IPS-18a (cell line): ENCODE measurements at regions not wholly inside any gene's neighbourhood (a gene's known extent, or its start where the extent isn't known, plus 50 kb on each side); places are given as distances from the start of the nearest gene placed in this dataset.

ENCODE experiments used
- H3K27ac ChIP-seq: one replicate; pipeline ENCODE4 v1.5.1; 2013; ENCODE audit warnings: low read length
- H3K27me3 ChIP-seq: one replicate; pipeline ENCODE4 v1.6.1; 2013; ENCODE audit warnings: mild to moderate bottlenecking, low read length; ENCODE audit not compliant: control insufficient read depth, insufficient read depth
- H3K36me3 ChIP-seq: one replicate; pipeline ENCODE4 v1.6.1; 2013; ENCODE audit warnings: low read depth, low read length; ENCODE audit not compliant: control insufficient read depth
- H3K4me1 ChIP-seq: one replicate; pipeline ENCODE4 v1.6.1; 2013; ENCODE audit warnings: low read depth, low read length; ENCODE audit not compliant: control insufficient read depth
- H3K4me3 ChIP-seq: one replicate; pipeline ENCODE4 v1.5.1; 2013; ENCODE audit warnings: low read length
- H3K9ac ChIP-seq: one replicate; pipeline ENCODE4 v1.6.1; 2013; ENCODE audit warnings: mild to moderate bottlenecking, low read length, moderate library complexity
- H3K9me3 ChIP-seq: one replicate; pipeline ENCODE4 v1.6.1; 2013; ENCODE audit warnings: low read depth, low read length; ENCODE audit not compliant: control insufficient read depth

GRCh38 chr10:84801156-84801555 lies 472.8 kb downstream of the CCSER2 start:
- Histone ChIP-seq H3K4me3 (no peak overlapping the region), H3K9me3 (no peaks in the 10 kb centered on the region), H3K4me1 (no peaks in the 10 kb centered on the region), H3K9ac (no peak overlapping the region), H3K27me3 (no peaks in the 10 kb centered on the region), H3K36me3 (no peaks in the 10 kb centered on the region), H3K27ac (no peak overlapping the region)

DNA sequence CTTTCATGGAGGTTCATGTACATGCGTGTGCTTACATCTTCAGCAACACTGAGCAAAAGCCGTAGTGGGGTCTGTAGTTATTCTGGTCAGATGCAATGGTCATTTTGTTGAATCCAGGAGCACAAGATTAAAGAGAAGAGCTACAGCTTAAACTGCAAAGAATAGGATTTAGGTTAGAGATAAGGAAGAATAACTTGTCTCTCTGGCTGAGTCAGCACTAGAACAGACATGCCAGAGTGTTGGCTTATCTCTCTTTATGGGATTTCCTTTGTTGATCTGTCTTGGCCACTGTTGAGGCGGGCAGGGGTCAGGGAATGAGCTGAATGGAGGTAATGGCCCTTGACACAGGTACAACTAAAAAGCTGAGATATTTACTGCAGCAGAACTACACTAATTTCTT lies 473.5 kb downstream of the CCSER2 start:
- H3K36me3 ChIP-seq: no peaks in the 10 kb centered on the region
- no peak overlapping the region for H3K9ac ChIP-seq
- no peaks in the 10 kb centered on the region for H3K27me3 ChIP-seq
- no peaks in the 10 kb centered on the region for H3K4me1 ChIP-seq
- no peak overlapping the region for H3K4me3 ChIP-seq
- no peak overlapping the region for H3K27ac ChIP-seq
- no peaks in the 10 kb centered on the region for H3K9me3 ChIP-seq

DNA sequence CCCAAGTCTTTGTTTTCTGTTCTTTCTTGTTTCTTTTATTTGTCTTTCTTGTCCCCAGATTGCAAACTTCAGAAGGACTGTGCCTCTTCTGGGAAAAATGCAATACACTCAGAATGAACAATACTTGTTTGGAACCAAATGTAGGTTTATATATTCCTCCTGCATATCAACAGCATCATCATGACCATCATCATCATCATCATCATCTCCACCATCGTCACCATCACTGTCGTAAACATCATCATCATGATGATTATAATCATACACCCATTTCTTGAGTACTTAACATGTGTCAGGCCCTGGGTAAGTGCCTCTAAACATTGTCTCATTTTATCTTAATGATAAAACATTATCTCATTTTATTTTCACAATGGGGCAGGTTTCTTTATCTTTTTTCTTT lies 476.8 kb downstream of the CCSER2 start:
- no peaks in the 10 kb centered on the region for H3K27me3 ChIP-seq
- H3K4me1 ChIP-seq: peaks cover 2% of the 10 kb centered on the region
- no peak overlapping the region for H3K9ac ChIP-seq
- no peak overlapping the region for H3K4me3 ChIP-seq
- no peak overlapping the region for H3K27ac ChIP-seq
- H3K9me3 ChIP-seq: no peaks in the 10 kb centered on the region
- no peaks in the 10 kb centered on the region for H3K36me3 ChIP-seq

DNA sequence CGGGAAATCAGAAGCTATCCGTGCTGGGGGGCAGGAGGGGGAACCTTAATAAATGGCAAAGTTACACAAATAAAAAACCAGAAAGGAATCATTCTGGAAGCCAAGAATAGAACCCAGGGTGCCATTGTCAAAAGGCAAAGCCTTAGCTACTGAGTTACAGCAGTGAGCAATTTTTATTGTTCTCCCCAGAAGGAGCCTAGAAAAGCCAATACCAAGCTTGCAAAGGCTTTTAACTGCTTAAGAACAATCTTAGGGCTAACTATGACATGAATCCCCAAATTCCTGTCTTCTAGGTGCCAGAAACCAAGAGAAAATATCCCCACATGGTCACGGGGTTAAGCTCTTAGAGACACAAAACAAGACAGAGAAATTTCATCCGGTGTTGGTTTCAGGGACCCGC lies 482.7 kb downstream of the CCSER2 start:
- no peaks in the 10 kb centered on the region for H3K36me3 ChIP-seq

GRCh38 chr10:84818961-84819360 lies 490.6 kb downstream of the CCSER2 start:
- no peaks in the 10 kb centered on the region for H3K9me3 ChIP-seq
- H3K9ac ChIP-seq: no peak overlapping the region
- no peak overlapping the region for H3K27ac ChIP-seq
- H3K27me3 ChIP-seq: no peaks in the 10 kb centered on the region
- H3K4me1 ChIP-seq: no peaks in the 10 kb centered on the region
- H3K4me3 ChIP-seq: no peak overlapping the region
- no peaks in the 10 kb centered on the region for H3K36me3 ChIP-seq

More for the DNA sequence above, 482.7 kb downstream of the CCSER2 start:
- no peaks in the 10 kb centered on the region for H3K9me3 ChIP-seq
- H3K27ac ChIP-seq: no peak overlapping the region
- H3K4me1 ChIP-seq: peaks cover 15% of the 10 kb centered on the region
- H3K9ac ChIP-seq: no peak overlapping the region
- H3K4me3 ChIP-seq: no peak overlapping the region
- no peaks in the 10 kb centered on the region for H3K27me3 ChIP-seq

GRCh38 chr10:84820120-84820519 lies 491.7 kb downstream of the CCSER2 start:
- Histone ChIP-seq H3K9ac (no peak overlapping the region), H3K9me3 (no peaks in the 10 kb centered on the region), H3K4me3 (no peak overlapping the region), H3K27ac (no peak overlapping the region), H3K4me1 (no peaks in the 10 kb centered on the region), H3K27me3 (no peaks in the 10 kb centered on the region), H3K36me3 (no peaks in the 10 kb centered on the region)

GRCh38 chr10:84820596-84820995 lies 492.2 kb downstream of the CCSER2 start:
- H3K4me3 ChIP-seq: no peak overlapping the region
- H3K27ac ChIP-seq: no peak overlapping the region
- no peak overlapping the region for H3K9ac ChIP-seq
- no peaks in the 10 kb centered on the region for H3K4me1 ChIP-seq
- H3K36me3 ChIP-seq: no peaks in the 10 kb centered on the region
- no peaks in the 10 kb centered on the region for H3K27me3 ChIP-seq
- H3K9me3 ChIP-seq: no peaks in the 10 kb centered on the region

GRCh38 chr10:84822931-84823630 lies 494.7 kb downstream of the CCSER2 start:
- peaks cover 10% of the 10 kb centered on the region for H3K4me1 ChIP-seq
- H3K27ac ChIP-seq: no peak overlapping the region
- H3K4me3 ChIP-seq: no peak overlapping the region
- no peaks in the 10 kb centered on the region for H3K9me3 ChIP-seq
- no peaks in the 10 kb centered on the region for H3K36me3 ChIP-seq
- no peak overlapping the region for H3K9ac ChIP-seq
- no peaks in the 10 kb centered on the region for H3K27me3 ChIP-seq

DNA sequence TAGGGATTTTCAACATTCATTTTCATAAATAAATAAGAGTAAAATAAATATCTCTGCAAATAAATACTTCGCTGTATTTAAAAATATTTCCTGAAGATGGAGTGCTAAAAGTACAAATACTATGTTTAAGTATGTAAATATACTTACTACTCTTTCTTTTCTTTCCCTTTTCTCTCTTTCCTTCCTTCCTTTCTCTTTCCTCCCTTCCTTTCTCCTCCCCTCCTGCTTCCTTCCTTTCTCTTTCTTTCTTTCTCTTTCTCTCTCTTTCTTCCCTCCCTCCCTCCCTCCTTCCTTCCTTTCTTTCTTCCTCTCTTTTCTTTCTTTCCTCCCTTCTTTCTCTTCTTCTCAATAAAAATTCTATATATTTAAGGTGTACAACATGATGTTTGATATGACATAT lies 496.1 kb downstream of the CCSER2 start:
- Histone ChIP-seq H3K4me1 (peaks cover 10% of the 10 kb centered on the region), H3K27me3 (no peaks in the 10 kb centered on the region), H3K36me3 (no peaks in the 10 kb centered on the region), H3K27ac (no peak overlapping the region), H3K9me3 (no peaks in the 10 kb centered on the region), H3K9ac (no peak overlapping the region), H3K4me3 (no peak overlapping the region)

DNA sequence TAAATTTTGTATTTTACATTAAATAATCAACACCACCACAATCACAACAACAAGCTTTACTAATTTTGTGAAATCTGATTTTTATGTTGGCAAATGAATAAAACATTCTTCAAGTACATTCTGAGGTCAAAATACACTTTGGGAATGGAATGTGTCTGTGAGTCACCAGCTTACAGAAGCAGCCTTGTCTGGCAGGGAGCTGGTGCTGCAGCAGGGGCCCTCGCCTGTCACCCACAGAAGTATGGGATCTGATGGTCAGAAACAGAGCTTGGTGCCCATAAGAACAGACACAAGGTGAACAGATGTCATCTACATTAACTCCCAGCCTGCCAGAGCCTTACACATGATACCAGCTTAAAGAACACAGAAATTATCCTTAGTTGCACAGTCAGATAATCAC lies 496.9 kb downstream of the CCSER2 start:
- Histone ChIP-seq H3K27me3 (no peaks in the 10 kb centered on the region), H3K36me3 (no peaks in the 10 kb centered on the region), H3K4me3 (no peak overlapping the region), H3K4me1 (peaks cover 10% of the 10 kb centered on the region), H3K27ac (no peak overlapping the region), H3K9ac (no peak overlapping the region), H3K9me3 (no peaks in the 10 kb centered on the region)

- Histone ChIP-seq H3K27ac (no peak overlapping the region), H3K4me1 (peaks cover 10% of the 10 kb centered on the region), H3K9ac (no peak overlapping the region), H3K4me3 (no peak overlapping the region), H3K9me3 (no peaks in the 10 kb centered on the region), H3K27me3 (no peaks in the 10 kb centered on the region), H3K36me3 (no peaks in the 10 kb centered on the region)
Measured at GRCh38 chr10:84826704-84827103, 498.3 kb downstream of the CCSER2 start.

GRCh38 chr10:84829131-84829530 lies 500.7 kb downstream of the CCSER2 start:
- no peaks in the 10 kb centered on the region for H3K9me3 ChIP-seq
- no peaks in the 10 kb centered on the region for H3K27me3 ChIP-seq
- H3K27ac ChIP-seq: no peak overlapping the region
- H3K36me3 ChIP-seq: no peaks in the 10 kb centered on the region
- peaks cover 10% of the 10 kb centered on the region for H3K4me1 ChIP-seq
- H3K4me3 ChIP-seq: no peak overlapping the region
- no peak overlapping the region for H3K9ac ChIP-seq
